Endothelial cell (in vitro differentiated cells): ENCODE measurements at regions not wholly inside any gene's neighbourhood (a gene's known extent, or its start where the extent isn't known, plus 50 kb on each side); places are given as distances from the start of the nearest gene placed in this dataset.
A peak's percentile ranks its signal among the peaks of the same experiment; 100 is the strongest.
"Not testable (repeated sequence)": the region's sequence is repeated elsewhere in the genome, so short reads cannot be mapped to it uniquely, and the experiment has no call there.

ENCODE experiments used
- DNase-seq: peaks from one replicate; pipeline ENCODE4 v3.0.0; 2021; ENCODE audit warnings: low spot score
- H3K27ac Mint-ChIP-seq: one replicate; pipeline ENCODE4 v1.8.0; 2021; ENCODE audit warnings: mixed read lengths, inconsistent platforms; ENCODE audit not compliant: unreplicated experiment
- H3K27me3 Mint-ChIP-seq: one replicate; pipeline ENCODE4 v1.8.0; 2021; ENCODE audit warnings: mild to moderate bottlenecking, moderate library complexity, mixed read lengths, inconsistent platforms; ENCODE audit not compliant: unreplicated experiment
- H3K36me3 Mint-ChIP-seq: one replicate; pipeline ENCODE4 v1.8.0; 2021; ENCODE audit warnings: mild to moderate bottlenecking, low read depth, mixed read lengths, inconsistent platforms; ENCODE audit not compliant: unreplicated experiment
- H3K4me1 Mint-ChIP-seq: one replicate; pipeline ENCODE4 v1.8.0; 2021; ENCODE audit warnings: mild to moderate bottlenecking, mixed read lengths, inconsistent platforms; ENCODE audit not compliant: unreplicated experiment
- H3K4me3 Mint-ChIP-seq: one replicate; pipeline ENCODE4 v1.8.0; 2021; ENCODE audit warnings: mild to moderate bottlenecking, mixed read lengths, inconsistent platforms; ENCODE audit not compliant: unreplicated experiment
- H3K9me3 Mint-ChIP-seq: one replicate; pipeline ENCODE4 v1.8.0; 2021; ENCODE audit warnings: mixed read lengths, inconsistent platforms; ENCODE audit not compliant: unreplicated experiment
- CTCF ChIP-seq: fragments of 200-600 bp; sonication (generic); IDR thresholded peaks from one replicate; pipeline ENCODE4 v1.5.0; 2021; ENCODE audit warnings: antibody characterized with exemption; ENCODE audit not compliant: unreplicated experiment

GRCh38 chr2:228767196-228767595 lies 503.9 kb downstream of the PID1 start:
- Mint-ChIP-seq H3K36me3 (no peaks in the 10 kb centered on the region), H3K4me1 (no peaks in the 10 kb centered on the region), H3K4me3 (no peak overlapping the region), H3K27ac (no peak overlapping the region), H3K9me3 (no peaks in the 10 kb centered on the region), H3K27me3 (no peaks in the 10 kb centered on the region)
- no peak for TF ChIP-seq CTCF
- DNase-seq = no peak

- no peaks in the 10 kb centered on the region for H3K9me3 Mint-ChIP-seq
- H3K36me3 Mint-ChIP-seq = no peaks in the 10 kb centered on the region
- TF ChIP-seq CTCF = no peak
- no peak overlapping the region for H3K27ac Mint-ChIP-seq
- H3K4me3 Mint-ChIP-seq = no peak overlapping the region
- no peaks in the 10 kb centered on the region for H3K4me1 Mint-ChIP-seq
- no peak for DNase-seq
- no peaks in the 10 kb centered on the region for H3K27me3 Mint-ChIP-seq
These were observed 507.6 kb downstream of the PID1 start for GRCh38 chr2:228763379-228763981.

GRCh38 chr2:228762565-228762964 lies 508.5 kb downstream of the PID1 start:
- no peaks in the 10 kb centered on the region for H3K27me3 Mint-ChIP-seq
- H3K36me3 Mint-ChIP-seq = no peaks in the 10 kb centered on the region
- no peak for TF ChIP-seq CTCF
- DNase-seq = no peak
- H3K4me1 Mint-ChIP-seq = no peaks in the 10 kb centered on the region
- H3K9me3 Mint-ChIP-seq = no peaks in the 10 kb centered on the region
- no peak overlapping the region for H3K27ac Mint-ChIP-seq
- H3K4me3 Mint-ChIP-seq = no peak overlapping the region

GRCh38 chr2:228755661-228756060 lies 515.4 kb downstream of the PID1 start:
- not testable (repeated sequence) for H3K36me3 Mint-ChIP-seq, H3K4me1 Mint-ChIP-seq, H3K27me3 Mint-ChIP-seq, H3K9me3 Mint-ChIP-seq, DNase-seq, H3K4me3 Mint-ChIP-seq
- peak overlapping the region; percentile 48 for H3K27ac Mint-ChIP-seq

GRCh38 chr2:228747483-228747882 lies 523.6 kb downstream of the PID1 start:
- Mint-ChIP-seq H3K4me3 (no peak overlapping the region), H3K9me3 (no peaks in the 10 kb centered on the region), H3K36me3 (no peaks in the 10 kb centered on the region), H3K4me1 (no peaks in the 10 kb centered on the region), H3K27ac (no peak overlapping the region), H3K27me3 (no peaks in the 10 kb centered on the region)
- no peak for DNase-seq
- TF ChIP-seq CTCF = no peak
